Fibroblast of lung (primary cell): ENCODE measurements at regions not wholly inside any gene's neighbourhood (a gene's known extent, or its start where the extent isn't known, plus 50 kb on each side); places are given as distances from the start of the nearest gene placed in this dataset.

Source experiments
- DNase-seq, 2 donors: peaks; one replicate each; pipeline versions ENCODE4 v3.0.0 to v3.0.0-alpha.2; 2010; ENCODE audit warnings: low read depth in 2 of 2
- H2AFZ ChIP-seq: 2 replicates; pipeline ENCODE4 v1.5.1; 2012; ENCODE audit warnings: low read length, control low read depth, inconsistent platforms
- H3K27ac ChIP-seq: 2 replicates; pipeline ENCODE4 v1.5.1; 2011; ENCODE audit warnings: low read length, control low read depth; ENCODE audit not compliant: insufficient read depth
- H3K27me3 ChIP-seq: 2 replicates; pipeline ENCODE4 v1.5.1; 2011; ENCODE audit warnings: mild to moderate bottlenecking, low read length; ENCODE audit not compliant: control insufficient read depth, insufficient read depth
- H3K36me3 ChIP-seq: 2 replicates; pipeline ENCODE4 v1.5.1; 2011; ENCODE audit warnings: low read length; ENCODE audit not compliant: control insufficient read depth, insufficient read depth
- H3K4me1 ChIP-seq: 2 replicates; pipeline ENCODE4 v1.5.1; 2011; ENCODE audit warnings: low read length; ENCODE audit not compliant: control insufficient read depth, insufficient read depth; ENCODE audit errors: extremely low read depth
- H3K4me2 ChIP-seq: 2 replicates; pipeline ENCODE4 v1.5.1; 2011; ENCODE audit warnings: low read length, control low read depth; ENCODE audit not compliant: insufficient read depth; ENCODE audit errors: extremely low read depth
- H3K4me3 ChIP-seq, 4 experiments: fragments of 200-600 bp in 1 of 4; sonication (generic) in 1 of 4; replicated peaks in 1 of 4; 2 replicates each; pipeline ENCODE4 v1.5.1; 2011 to 2016; ENCODE audit warnings: low read length in 4 of 4, low read depth in 3 of 4, mild to moderate bottlenecking in 3 of 4, control low read depth in 2 of 4, inconsistent platforms in 1 of 4, mixed read lengths in 1 of 4; ENCODE audit not compliant: insufficient read depth in 1 of 4; ENCODE audit errors: control extremely low read depth in 1 of 4
- H3K79me2 ChIP-seq: 2 replicates; pipeline ENCODE4 v1.5.1; 2012; ENCODE audit warnings: mild to moderate bottlenecking, low read length, inconsistent platforms; ENCODE audit not compliant: control insufficient read depth, insufficient read depth
- H3K9ac ChIP-seq: 2 replicates; pipeline ENCODE4 v1.5.1; 2011; ENCODE audit warnings: mild to moderate bottlenecking, low read length, control low read depth; ENCODE audit not compliant: insufficient read depth
- H3K9me3 ChIP-seq: 2 replicates; pipeline ENCODE4 v1.5.1; 2012; ENCODE audit warnings: low read depth, low read length; ENCODE audit not compliant: control insufficient read depth, insufficient read depth
- H4K20me1 ChIP-seq: 2 replicates; pipeline ENCODE4 v1.5.1; 2011; ENCODE audit warnings: low read length; ENCODE audit not compliant: control insufficient read depth, insufficient read depth; ENCODE audit errors: extremely low read depth
- CTCF ChIP-seq, 2 donors: IDR thresholded peaks in 1 of 2; conservative IDR thresholded peaks in 1 of 2; 1 replicate in 1 of 2; 2 replicates in 1 of 2; pipeline ENCODE4 v1.5.1; 2011 to 2012; ENCODE audit warnings: low read length in 2 of 2, control low read depth in 1 of 2, inconsistent platforms in 1 of 2, low read depth in 1 of 2, mild to moderate bottlenecking in 1 of 2
- EZH2 ChIP-seq: IDR thresholded peaks from 2 replicates; pipeline ENCODE4 v1.5.1; 2012; ENCODE audit warnings: low read length, control low read depth, mild to moderate bottlenecking; ENCODE audit errors: missing control alignments

DNA sequence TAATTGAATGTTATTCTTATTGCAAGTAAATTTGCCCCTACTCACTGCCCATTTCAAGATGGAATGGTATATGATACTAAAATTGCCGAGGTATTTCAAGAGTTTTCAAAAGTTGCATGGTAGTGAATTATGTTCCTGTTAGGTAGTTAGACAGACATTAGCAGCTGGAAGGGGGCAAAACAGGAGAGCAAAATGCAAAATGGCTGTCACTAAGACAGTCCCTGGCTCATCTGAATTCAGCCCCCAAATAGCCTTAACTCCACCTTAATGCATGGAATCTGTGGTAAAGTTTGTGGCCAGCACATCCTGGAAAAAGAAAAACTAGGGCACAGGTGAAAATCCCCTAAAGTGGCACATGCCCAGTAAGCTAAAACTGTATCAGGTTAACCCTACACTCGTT lies 894.9 kb downstream of the NXPH1 start:
- H3K9me3 ChIP-seq, result no peaks in the 10 kb centered on the region
- no peak overlapping the region for H3K4me3 ChIP-seq
- no peaks in the 10 kb centered on the region for H3K36me3 ChIP-seq
- H3K27ac ChIP-seq, result no peak overlapping the region
- no peak overlapping the region for H3K4me2 ChIP-seq
- H3K4me1 ChIP-seq, result no peaks in the 10 kb centered on the region
- DNase-seq, result no peak
- no peak overlapping the region for H2AFZ ChIP-seq
- H3K27me3 ChIP-seq, result no peaks in the 10 kb centered on the region
- H3K9ac ChIP-seq, result no peak overlapping the region
- no peaks in the 10 kb centered on the region for H3K79me2 ChIP-seq
- TF ChIP-seq CTCF (conservative IDR thresholded peaks at IDR 0.05 in 1 of 2, IDR thresholded peaks at IDR 0.05 in 1 of 2; ENCODE audit: low read depth in 1 of 2, low read length in 2 of 2) (no peak), EZH2 (no peak)
- H4K20me1 ChIP-seq, result no peaks in the 10 kb centered on the region

- H2AFZ ChIP-seq, result no peak overlapping the region
- no peaks in the 10 kb centered on the region for H4K20me1 ChIP-seq
- H3K79me2 ChIP-seq, result no peaks in the 10 kb centered on the region
- no peak overlapping the region for H3K27ac ChIP-seq
- no peaks in the 10 kb centered on the region for H3K4me1 ChIP-seq
- H3K4me2 ChIP-seq, result no peak overlapping the region
- DNase-seq, result no peak
- TF ChIP-seq CTCF (conservative IDR thresholded peaks at IDR 0.05 in 1 of 2, IDR thresholded peaks at IDR 0.05 in 1 of 2; ENCODE audit: low read depth in 1 of 2, low read length in 2 of 2) (no peak), EZH2 (no peak)
- no peaks in the 10 kb centered on the region for H3K9me3 ChIP-seq
- H3K36me3 ChIP-seq, result no peaks in the 10 kb centered on the region
- no peak overlapping the region for H3K4me3 ChIP-seq
- H3K27me3 ChIP-seq, result no peaks in the 10 kb centered on the region
- no peak overlapping the region for H3K9ac ChIP-seq
These were observed 916.2 kb downstream of the NXPH1 start for GRCh38 chr7:9349625-9350024.

DNA sequence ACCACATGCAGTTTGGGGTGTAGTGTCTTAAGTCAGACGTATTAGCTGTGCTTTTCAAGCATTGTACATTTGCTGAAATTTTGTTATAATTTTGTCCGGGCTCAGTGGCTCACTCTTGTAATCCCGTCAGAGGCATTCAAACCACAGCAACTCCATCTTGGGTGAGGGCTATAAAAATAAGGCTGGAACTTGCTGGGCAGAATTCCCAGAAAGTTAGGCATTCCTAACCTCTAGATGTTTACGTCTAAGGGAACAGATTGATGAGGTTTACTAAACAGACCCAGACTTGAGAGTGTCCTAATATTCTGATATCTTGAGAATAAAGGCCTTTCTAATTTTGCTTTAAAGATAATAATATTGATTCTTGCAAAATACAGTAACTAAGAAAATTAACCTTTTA lies 957.8 kb downstream of the NXPH1 start:
- no peak overlapping the region for H3K4me3 ChIP-seq

More for the DNA sequence above, 957.8 kb downstream of the NXPH1 start:
- peak; percentile 70 to 78 for DNase-seq
- Histone ChIP-seq H3K36me3 (no peaks in the 10 kb centered on the region), H3K4me2 (no peak overlapping the region), H3K9ac (no peak overlapping the region), H3K79me2 (no peaks in the 10 kb centered on the region), H4K20me1 (no peaks in the 10 kb centered on the region), H3K9me3 (no peaks in the 10 kb centered on the region), H2AFZ (no peak overlapping the region), H3K4me1 (no peaks in the 10 kb centered on the region), H3K27ac (no peak overlapping the region), H3K27me3 (no peaks in the 10 kb centered on the region)
- TF ChIP-seq CTCF (conservative IDR thresholded peaks at IDR 0.05 in 1 of 2, IDR thresholded peaks at IDR 0.05 in 1 of 2; ENCODE audit: low read depth in 1 of 2, low read length in 2 of 2) (no peak), EZH2 (no peak)
